Trophoblast cell (in vitro differentiated cells and primary cell): ENCODE measurements at regions not wholly inside any gene's neighbourhood (a gene's known extent, or its start where the extent isn't known, plus 50 kb on each side); places are given as distances from the start of the nearest gene placed in this dataset.
"Not testable (repeated sequence)": the region's sequence is repeated elsewhere in the genome, so short reads cannot be mapped to it uniquely, and the experiment has no call there.

Experiments
- DNase-seq, 2 donors: peaks; one replicate each; pipeline ENCODE4 v3.0.0-alpha.2; 2016
- H2AFZ ChIP-seq: 2 replicates; pipeline ENCODE4 v1.6.1; 2013; ENCODE audit warnings: low read length, moderate library complexity, mild to moderate bottlenecking; ENCODE audit not compliant: insufficient read depth, poor library complexity
- H2AK5ac ChIP-seq: 2 replicates; pipeline ENCODE4 v1.6.1; 2013; ENCODE audit warnings: mild to moderate bottlenecking, low read length
- H2BK120ac ChIP-seq: 2 replicates; pipeline ENCODE4 v1.6.1; 2013; ENCODE audit warnings: low read length, mild to moderate bottlenecking, moderate library complexity; ENCODE audit not compliant: insufficient read depth, poor library complexity
- H2BK12ac ChIP-seq: 2 replicates; pipeline ENCODE4 v1.6.1; 2013; ENCODE audit warnings: mild to moderate bottlenecking, low read length, moderate library complexity
- H2BK5ac ChIP-seq: 2 replicates; pipeline ENCODE4 v1.6.1; 2013; ENCODE audit warnings: low read length, low read depth, moderate library complexity, mild to moderate bottlenecking; ENCODE audit not compliant: poor library complexity
- H3K14ac ChIP-seq: 2 replicates; pipeline ENCODE4 v1.6.1; 2013; ENCODE audit warnings: mild to moderate bottlenecking, low read length
- H3K18ac ChIP-seq: 2 replicates; pipeline ENCODE4 v1.6.1; 2013; ENCODE audit warnings: mild to moderate bottlenecking, low read length
- H3K23ac ChIP-seq: 2 replicates; pipeline ENCODE4 v1.6.1; 2013; ENCODE audit warnings: low read length
- H3K27ac ChIP-seq: 2 replicates; pipeline ENCODE4 v1.5.1; 2013; ENCODE audit warnings: low read depth, mild to moderate bottlenecking, inconsistent platforms, low read length, moderate library complexity
- H3K27me3 ChIP-seq: 2 replicates; pipeline ENCODE4 v1.6.1; 2013; ENCODE audit warnings: inconsistent platforms, mild to moderate bottlenecking, low read length, moderate library complexity; ENCODE audit not compliant: insufficient read depth
- H3K36me3 ChIP-seq, 2 experiments: 1 replicate in 1 of 2; 2 replicates in 1 of 2; pipeline ENCODE4 v1.6.1; 2013; ENCODE audit warnings: low read length in 2 of 2, mild to moderate bottlenecking in 2 of 2, moderate library complexity in 1 of 2; ENCODE audit not compliant: insufficient read depth in 2 of 2, control insufficient read depth in 1 of 2
- H3K4ac ChIP-seq: 2 replicates; pipeline ENCODE4 v1.6.1; 2013; ENCODE audit warnings: low read depth, mild to moderate bottlenecking, low read length, moderate library complexity
- H3K4me1 ChIP-seq, 2 experiments: 1 replicate in 1 of 2; 2 replicates in 1 of 2; pipeline ENCODE4 v1.6.1; 2013; ENCODE audit warnings: low read length in 2 of 2, mild to moderate bottlenecking in 2 of 2, moderate library complexity in 1 of 2; ENCODE audit not compliant: insufficient read depth in 2 of 2, control insufficient read depth in 1 of 2
- H3K4me2 ChIP-seq: 2 replicates; pipeline ENCODE4 v1.6.1; 2013; ENCODE audit warnings: inconsistent platforms, mild to moderate bottlenecking, low read length, moderate library complexity
- H3K4me3 ChIP-seq: 2 replicates; pipeline ENCODE4 v1.5.1; 2013; ENCODE audit warnings: mild to moderate bottlenecking, low read depth, low read length, inconsistent platforms
- H3K79me1 ChIP-seq: one replicate; pipeline ENCODE4 v1.6.1; 2013; ENCODE audit warnings: low read length
- H3K79me2 ChIP-seq: 2 replicates; pipeline ENCODE4 v1.6.1; 2013; ENCODE audit warnings: low read length, mild to moderate bottlenecking; ENCODE audit not compliant: control insufficient read depth, insufficient read depth, poor library complexity
- H3K9ac ChIP-seq: 2 replicates; pipeline ENCODE4 v1.6.1; 2013; ENCODE audit warnings: mild to moderate bottlenecking, low read length
- H3K9me3 ChIP-seq: 2 replicates; pipeline ENCODE4 v1.6.1; 2013; ENCODE audit warnings: low read depth, mild to moderate bottlenecking, control low read depth, inconsistent platforms, low read length; ENCODE audit not compliant: insufficient read depth
- H4K12ac ChIP-seq: 2 replicates; pipeline ENCODE4 v1.6.1; 2013; ENCODE audit warnings: low read depth, mild to moderate bottlenecking, low read length, moderate library complexity
- H4K8ac ChIP-seq: 2 replicates; pipeline ENCODE4 v1.6.1; 2013; ENCODE audit warnings: low read depth, mild to moderate bottlenecking, low read length, moderate library complexity
- H4K91ac ChIP-seq: one replicate; pipeline ENCODE4 v1.6.1; 2013; ENCODE audit warnings: low read depth, mild to moderate bottlenecking, low read length, moderate library complexity
- WGBS: extraction: QIAGEN DNeasy Blood & Tissue Kit; methylation state at CpG from one replicate; pipeline ENCODE4 v1.1.7; 2013; ENCODE audit warnings: missing lambda C conversion rate; ENCODE audit not compliant: insufficient read length, insufficient coverage; ENCODE audit errors: extremely low coverage; 5-methylcytosine and 5-hydroxymethylcytosine counted together

DNA sequence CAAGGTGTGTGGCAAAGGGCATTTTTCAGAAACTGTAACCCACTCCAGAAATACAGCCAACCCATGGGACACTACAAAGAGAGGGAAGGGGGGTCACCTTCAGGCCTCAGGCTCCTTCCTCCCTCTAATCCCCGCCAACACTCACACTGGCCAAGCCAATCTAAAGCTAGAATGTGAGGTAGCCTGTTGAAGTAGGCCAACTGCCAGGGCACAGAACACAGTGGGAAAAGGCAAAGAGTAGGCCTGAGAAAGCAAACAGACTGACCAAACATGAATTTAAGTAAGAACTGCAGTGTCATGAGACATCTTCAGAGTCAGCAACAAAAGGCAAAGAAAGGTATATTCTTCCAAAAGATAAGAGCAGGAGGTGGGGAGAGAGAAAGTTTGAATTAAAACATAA is 289.0 kb downstream of the HNRNPD start:
- no peak overlapping the region for H2BK5ac ChIP-seq
- H3K27ac ChIP-seq = no peak overlapping the region
- H2AK5ac ChIP-seq = no peak overlapping the region
- H3K36me3 ChIP-seq = no peaks in the 10 kb centered on the region
- DNase-seq = no peak
- H2AFZ ChIP-seq = no peak overlapping the region
- no CpG with 5 or more reads among the region's 1 CpG for WGBS
- no peaks in the 10 kb centered on the region for H3K4me1 ChIP-seq
- H3K4me3 ChIP-seq = no peak overlapping the region
- H3K14ac ChIP-seq = no peak overlapping the region
- no peaks in the 10 kb centered on the region for H3K27me3 ChIP-seq
- H3K4me2 ChIP-seq = no peak overlapping the region
- peak overlapping the region; percentile 92 for H3K23ac ChIP-seq
- H3K4ac ChIP-seq = no peak overlapping the region
- no peak overlapping the region for H2BK120ac ChIP-seq
- H3K9me3 ChIP-seq = no peaks in the 10 kb centered on the region
- no peak overlapping the region for H4K8ac ChIP-seq
- no peak overlapping the region for H4K91ac ChIP-seq
- no peak overlapping the region for H3K9ac ChIP-seq
- H2BK12ac ChIP-seq = no peak overlapping the region
- no peak overlapping the region for H3K18ac ChIP-seq
- no peaks in the 10 kb centered on the region for H3K79me2 ChIP-seq
- H4K12ac ChIP-seq = no peak overlapping the region
- H3K79me1 ChIP-seq = no peaks in the 10 kb centered on the region

- DNase-seq, H3K4me3 ChIP-seq, H2BK5ac ChIP-seq, H2BK12ac ChIP-seq, H3K79me2 ChIP-seq, H3K14ac ChIP-seq, H3K9me3 ChIP-seq, H3K4me1 ChIP-seq, H3K79me1 ChIP-seq, H3K4me2 ChIP-seq, H4K8ac ChIP-seq, H3K9ac ChIP-seq, H3K4ac ChIP-seq, H2AK5ac ChIP-seq, H3K23ac ChIP-seq, H3K27ac ChIP-seq, H4K91ac ChIP-seq, H3K27me3 ChIP-seq, H3K18ac ChIP-seq, H3K36me3 ChIP-seq, H4K12ac ChIP-seq, H2AFZ ChIP-seq, H2BK120ac ChIP-seq: not testable (repeated sequence)
- WGBS = no CpG with 5 or more reads among the region's 31 CpGs
Measured at GRCh38 chr4:82077471-82077995, 296.3 kb downstream of the HNRNPD start.

DNA sequence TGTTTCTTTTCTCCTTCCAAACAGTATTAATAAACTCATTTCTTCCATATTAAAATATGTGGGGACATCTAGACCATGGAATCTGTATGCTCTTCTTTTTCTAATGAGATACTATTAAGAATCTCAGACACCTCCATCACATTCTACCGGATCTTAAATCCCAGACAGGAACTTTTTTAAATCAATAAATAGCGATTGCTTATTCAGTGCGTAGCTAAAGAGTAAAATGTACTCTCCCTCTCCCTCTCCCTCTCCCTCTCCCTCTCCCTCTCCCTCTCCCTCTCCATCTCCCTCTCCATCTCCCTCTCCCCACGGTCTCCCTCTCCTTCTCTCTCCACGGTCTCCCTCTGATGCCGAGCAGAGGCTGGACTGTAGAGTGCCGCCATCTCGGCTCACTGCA is 297.0 kb downstream of the HNRNPD start:
- no peak overlapping the region for H2BK5ac ChIP-seq
- no peak overlapping the region for H2AFZ ChIP-seq
- no peaks in the 10 kb centered on the region for H3K79me2 ChIP-seq
- no peak overlapping the region for H3K4me3 ChIP-seq
- H3K27me3 ChIP-seq = no peaks in the 10 kb centered on the region
- no peaks in the 10 kb centered on the region for H3K36me3 ChIP-seq
- no peak overlapping the region for H3K14ac ChIP-seq
- H4K8ac ChIP-seq = no peak overlapping the region
- no peak overlapping the region for H3K27ac ChIP-seq
- H3K4me2 ChIP-seq = no peak overlapping the region
- no peak overlapping the region for H4K12ac ChIP-seq
- no peak overlapping the region for H2BK12ac ChIP-seq
- H2AK5ac ChIP-seq = no peak overlapping the region
- no peaks in the 10 kb centered on the region for H3K4me1 ChIP-seq
- H3K18ac ChIP-seq = no peak overlapping the region
- no peak for DNase-seq
- no peaks in the 10 kb centered on the region for H3K79me1 ChIP-seq
- no peak overlapping the region for H3K4ac ChIP-seq
- 29% methylated on average over 1 of the region's 8 CpGs for WGBS
- no peak overlapping the region for H2BK120ac ChIP-seq
- H4K91ac ChIP-seq = no peak overlapping the region
- H3K9ac ChIP-seq = no peak overlapping the region
- no peaks in the 10 kb centered on the region for H3K9me3 ChIP-seq
- no peak overlapping the region for H3K23ac ChIP-seq

DNA sequence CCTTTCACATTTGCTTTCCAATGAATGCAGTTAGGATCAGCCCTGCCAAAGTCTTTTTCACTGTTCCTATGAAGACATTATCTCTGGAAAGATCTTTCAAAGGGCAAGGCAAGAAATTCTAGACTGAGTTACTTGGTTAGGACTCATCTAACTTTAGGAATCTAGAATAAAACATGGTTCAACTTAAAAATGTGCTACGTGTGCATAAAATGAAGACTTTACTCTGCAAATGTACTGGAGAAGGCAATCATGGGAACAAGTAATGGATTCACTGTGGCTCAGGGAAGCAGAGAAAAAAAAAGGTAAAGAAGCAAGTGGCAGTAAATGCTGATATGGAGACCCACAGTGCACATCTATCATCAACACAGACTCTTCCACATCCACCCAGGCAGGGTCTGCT is 297.4 kb downstream of the HNRNPD start:
- Histone ChIP-seq H3K9me3 (no peaks in the 10 kb centered on the region), H3K4me1 (no peaks in the 10 kb centered on the region), H2AFZ (no peak overlapping the region), H3K27me3 (no peaks in the 10 kb centered on the region), H3K14ac (no peak overlapping the region), H4K91ac (no peak overlapping the region), H3K9ac (no peak overlapping the region), H4K8ac (no peak overlapping the region), H3K79me2 (no peaks in the 10 kb centered on the region), H3K4ac (no peak overlapping the region), H2BK120ac (no peak overlapping the region), H3K27ac (no peak overlapping the region), H4K12ac (no peak overlapping the region), H2BK5ac (no peak overlapping the region), H3K18ac (no peak overlapping the region), H2BK12ac (no peak overlapping the region), H3K4me3 (no peak overlapping the region), H3K4me2 (no peak overlapping the region), H2AK5ac (no peak overlapping the region), H3K36me3 (no peaks in the 10 kb centered on the region), H3K79me1 (no peaks in the 10 kb centered on the region), H3K23ac (no peak overlapping the region)
- WGBS = no CpG with 5 or more reads among the region's 1 CpG
- no peak for DNase-seq
